CD14-positive monocyte (primary cell): ENCODE measurements at regions not wholly inside any gene's neighbourhood (a gene's known extent, or its start where the extent isn't known, plus 50 kb on each side); places are given as distances from the start of the nearest gene placed in this dataset.

Experiments used
- DNase-seq, 3 donors: peaks; one replicate each; pipeline ENCODE4 v3.0.0-alpha.2; 2011 to 2022
- H2AFZ ChIP-seq: 2 replicates; pipeline ENCODE4 v1.6.0; 2012; ENCODE audit warnings: mild to moderate bottlenecking, low read depth, low read length, inconsistent platforms; ENCODE audit not compliant: insufficient read depth, poor library complexity, severe bottlenecking
- H3K27ac ChIP-seq, 2 donors: 1 replicate in 1 of 2; 2 replicates in 1 of 2; pipeline ENCODE4 v1.5.1; 2012 to 2013; ENCODE audit warnings: low read length in 2 of 2, control low read depth in 1 of 2, inconsistent platforms in 1 of 2, low read depth in 1 of 2, mild to moderate bottlenecking in 1 of 2
- H3K27me3 ChIP-seq, 2 donors: one replicate each; pipeline versions ENCODE4 v1.6.0 to v1.6.1; 2011 to 2013; ENCODE audit warnings: low read length in 2 of 2; ENCODE audit not compliant: control insufficient read depth in 2 of 2, insufficient read depth in 2 of 2
- H3K36me3 ChIP-seq, 2 donors: replicated peaks in 1 of 2; 1 replicate in 1 of 2; 2 replicates in 1 of 2; pipeline versions ENCODE4 v1.5.1 to v1.6.1; 2012 to 2013; ENCODE audit warnings: low read length in 2 of 2, control low read depth in 1 of 2, inconsistent platforms in 1 of 2, mild to moderate bottlenecking in 1 of 2; ENCODE audit not compliant: insufficient read depth in 2 of 2, control insufficient read depth in 1 of 2
- H3K4me1 ChIP-seq, 2 donors: 1 replicate in 1 of 2; 2 replicates in 1 of 2; pipeline versions ENCODE4 v1.5.1 to v1.6.1; 2012 to 2013; ENCODE audit warnings: low read length in 2 of 2, control low read depth in 1 of 2, inconsistent platforms in 1 of 2, mild to moderate bottlenecking in 1 of 2, moderate library complexity in 1 of 2; ENCODE audit not compliant: insufficient read depth in 2 of 2, control insufficient read depth in 1 of 2
- H3K4me2 ChIP-seq: replicated peaks from 2 replicates; pipeline ENCODE3; 2012; ENCODE audit warnings: low read length, moderate library complexity, mild to moderate bottlenecking; ENCODE audit not compliant: poor library complexity, severe bottlenecking; ENCODE audit errors: extremely low read depth
- H3K4me3 ChIP-seq, 3 experiments: fragments of 200-600 bp in 1 of 3; sonication (generic) in 1 of 3; replicated peaks in 1 of 3; 1 replicate in 2 of 3; 2 replicates in 1 of 3; pipeline ENCODE4 v1.5.1; 2011 to 2013; ENCODE audit warnings: low read length in 3 of 3, mild to moderate bottlenecking in 3 of 3, control low read depth in 2 of 3, low read depth in 2 of 3, inconsistent platforms in 1 of 3, moderate library complexity in 1 of 3
- H3K79me2 ChIP-seq: 2 replicates; pipeline ENCODE4 v1.6.0; 2012; ENCODE audit warnings: mild to moderate bottlenecking, control low read depth, inconsistent platforms, low read length, moderate library complexity; ENCODE audit not compliant: insufficient read depth
- H3K9ac ChIP-seq: 2 replicates; pipeline ENCODE4 v1.6.0; 2017; ENCODE audit warnings: low read length, mild to moderate bottlenecking; ENCODE audit not compliant: insufficient read depth, poor library complexity, severe bottlenecking
- H3K9me3 ChIP-seq, 2 donors: replicated peaks in 1 of 2; 1 replicate in 1 of 2; 2 replicates in 1 of 2; pipeline versions ENCODE4 v1.5.1 to v1.6.1; 2012 to 2013; ENCODE audit warnings: low read length in 2 of 2, control low read depth in 1 of 2; ENCODE audit not compliant: control insufficient read depth in 1 of 2, insufficient read depth in 1 of 2
- H4K20me1 ChIP-seq: 2 replicates; pipeline ENCODE4 v1.6.0; 2012; ENCODE audit warnings: mild to moderate bottlenecking, low read length, control low read depth, moderate library complexity; ENCODE audit not compliant: insufficient read depth
- H3K27ac Mint-ChIP-seq, 7 donors: one replicate each; pipeline ENCODE4 v1.8.0; 2020; ENCODE audit warnings: mild to moderate bottlenecking in 7 of 7, mixed read lengths in 7 of 7, moderate library complexity in 6 of 7, inconsistent platforms in 2 of 7
- H3K27me3 Mint-ChIP-seq, 3 donors: one replicate each; pipeline ENCODE4 v1.8.0; 2021 to 2022; ENCODE audit warnings: low read depth in 3 of 3, mild to moderate bottlenecking in 3 of 3, mixed read lengths in 3 of 3, moderate library complexity in 3 of 3, inconsistent platforms in 1 of 3
- H3K36me3 Mint-ChIP-seq, 2 donors: one replicate each; pipeline ENCODE4 v1.8.0; 2020; ENCODE audit warnings: mixed read lengths in 2 of 2, inconsistent platforms in 1 of 2, mild to moderate bottlenecking in 1 of 2
- H3K4me1 Mint-ChIP-seq: one replicate; pipeline ENCODE4 v1.8.0; 2020; ENCODE audit warnings: mild to moderate bottlenecking, mixed read lengths
- H3K4me3 Mint-ChIP-seq, 2 donors: one replicate each; pipeline ENCODE4 v1.8.0; 2020; ENCODE audit warnings: mild to moderate bottlenecking in 2 of 2, mixed read lengths in 2 of 2, moderate library complexity in 1 of 2
- H3K9me3 Mint-ChIP-seq, 7 donors: one replicate each; pipeline ENCODE4 v1.8.0; 2020 to 2022; ENCODE audit warnings: mixed read lengths in 7 of 7, mild to moderate bottlenecking in 6 of 7, moderate library complexity in 6 of 7, inconsistent platforms in 2 of 7
- CTCF ChIP-seq: fragments of 200-600 bp; IDR thresholded peaks from one replicate; pipeline ENCODE4 v1.8.0; 2022; ENCODE audit warnings: antibody characterized with exemption, mild to moderate bottlenecking
- WGBS: methylation state at CpG from one replicate; pipeline ENCODE4 v1.1.5; 2013; ENCODE audit warnings: missing lambda C conversion rate; ENCODE audit not compliant: insufficient coverage; 5-methylcytosine and 5-hydroxymethylcytosine counted together
- intact Hi-C, 2 donors: fragments of 100-400 bp; cut with micrococcal nuclease; formaldehyde crosslinking; loops; one replicate each; pipeline versions ENCODE4 v1.15.0 to v1.15.1; 2023

- Histone ChIP-seq H3K27ac (no peak overlapping the region), H3K27me3 (no peaks in the 10 kb centered on the region), H3K9me3 (peaks cover 0 to 6% of the 10 kb centered on the region in 2 donors), H3K79me2 (no peaks in the 10 kb centered on the region), H3K4me1 (no peaks in the 10 kb centered on the region), H3K4me2 (no peak overlapping the region), H4K20me1 (no peaks in the 10 kb centered on the region), H3K9ac (no peak overlapping the region), H3K4me3 (no peak overlapping the region), H2AFZ (no peak overlapping the region), H3K36me3 (no peaks in the 10 kb centered on the region)
- Mint-ChIP-seq H3K4me3 (no peak overlapping the region), H3K9me3 (peaks cover 0 to 9% (median 2%) of the 10 kb centered on the region in 7 donors), H3K36me3 (no peaks in the 10 kb centered on the region), H3K4me1 (no peaks in the 10 kb centered on the region), H3K27me3 (no peaks in the 10 kb centered on the region), H3K27ac (no peak overlapping the region)
- WGBS, result no CpG with 5 or more reads among the region's 3 CpGs
- intact Hi-C loops, result no loop called here
- no peak for DNase-seq
- no peak for TF ChIP-seq CTCF
Measured at GRCh38 chr2:59425247-59425646, 1128.2 kb downstream of the BCL11A start.

- H3K36me3 ChIP-seq, result no peaks in the 10 kb centered on the region
- H3K4me3 Mint-ChIP-seq, result no peak overlapping the region
- no peak for TF ChIP-seq CTCF
- H3K4me1 ChIP-seq, result no peaks in the 10 kb centered on the region
- peaks cover 14 to 17% of the 10 kb centered on the region in 2 donors for H3K9me3 ChIP-seq
- H3K36me3 Mint-ChIP-seq, result no peaks in the 10 kb centered on the region
- H3K27ac Mint-ChIP-seq, result no peak overlapping the region
- H3K27me3 Mint-ChIP-seq, result peaks cover 0 to 2% (median 2%) of the 10 kb centered on the region in 3 donors
- intact Hi-C loops, result no loop called here
- H3K4me2 ChIP-seq, result no peak overlapping the region
- H3K9ac ChIP-seq, result no peak overlapping the region
- H3K27me3 ChIP-seq, result no peaks in the 10 kb centered on the region
- no peaks in the 10 kb centered on the region for H4K20me1 ChIP-seq
- no peaks in the 10 kb centered on the region for H3K79me2 ChIP-seq
- DNase-seq, result no peak
- H3K9me3 Mint-ChIP-seq, result peaks cover 15 to 31% (median 20%) of the 10 kb centered on the region in 7 donors
- 94% methylated on average over 8 of the region's 11 CpGs for WGBS
- no peak overlapping the region for H2AFZ ChIP-seq
- H3K4me3 ChIP-seq, result no peak overlapping the region
- no peak overlapping the region for H3K27ac ChIP-seq
- H3K4me1 Mint-ChIP-seq, result no peaks in the 10 kb centered on the region
Measured at GRCh38 chr2:59413751-59414570, 1139.5 kb downstream of the BCL11A start.
